ENCODE measurements at regions not wholly inside any gene's neighbourhood (a gene's known extent, or its start where the extent isn't known, plus 50 kb on each side); places are given as distances from the start of the nearest gene placed in this dataset.

GRCh38 chr5:13143630-13144029, 800.9 kb downstream of the DNAH5 start:
- Histone ChIP-seq H3K79me2 (no peaks in the 10 kb centered on the region), H2AFZ (no peak overlapping the region), H3K9me2 (replicated peaks; ENCODE audit: insufficient read depth) (no peaks in the 10 kb centered on the region), H4K20me1 (ENCODE audit: insufficient read depth, poor library complexity, severe bottlenecking) (no peaks in the 10 kb centered on the region), H3K4me1 (ENCODE audit: insufficient read depth) (no peaks in the 10 kb centered on the region), H3K4me3 (no peak overlapping the region), H3K27me3 (no peaks in the 10 kb centered on the region), H3K27ac (no peak overlapping the region), H3K4me2 (no peak overlapping the region), H3K36me3 (replicated peaks; ENCODE audit: insufficient read depth, low read depth) (no peaks in the 10 kb centered on the region), H3K9me3 (ENCODE audit: low read depth) (no peaks in the 10 kb centered on the region)
- TF ChIP-seq EZH2phosphoT487 (IDR thresholded peaks at IDR 0.05; ENCODE audit: low read depth, severe bottlenecking, unreplicated experiment) = no peak
- no peak for TF ChIP-seq CTCF (IDR thresholded peaks at IDR 0.05; ENCODE audit: poor library complexity)
- TF ChIP-seq EZH2 (IDR thresholded peaks at IDR 0.05; ENCODE audit: borderline replicate concordance) = no peak
- WGBS (ENCODE audit: low lambda C conversion rate, missing lambda C conversion rate) = 71% methylated on average over 1 of the region's 1 CpG
- no peak for DNase-seq (ENCODE audit: low spot score)

GRCh38 chr5:13143214-13143613, 801.3 kb downstream of the DNAH5 start:
- H3K4me3 ChIP-seq = no peak overlapping the region
- no peak overlapping the region for H3K27ac ChIP-seq
- H3K4me2 ChIP-seq = no peak overlapping the region
- H3K36me3 ChIP-seq (replicated peaks; ENCODE audit: insufficient read depth, low read depth) = no peaks in the 10 kb centered on the region
- no peaks in the 10 kb centered on the region for H3K4me1 ChIP-seq (ENCODE audit: insufficient read depth)
- no peaks in the 10 kb centered on the region for H4K20me1 ChIP-seq (ENCODE audit: insufficient read depth, poor library complexity, severe bottlenecking)
- no peaks in the 10 kb centered on the region for H3K9me3 ChIP-seq (ENCODE audit: low read depth)
- no peak overlapping the region for H2AFZ ChIP-seq
- no peaks in the 10 kb centered on the region for H3K79me2 ChIP-seq
- DNase-seq (ENCODE audit: low spot score) = no peak
- no peaks in the 10 kb centered on the region for H3K9me2 ChIP-seq (replicated peaks; ENCODE audit: insufficient read depth)
- TF ChIP-seq CTCF (IDR thresholded peaks at IDR 0.05; ENCODE audit: poor library complexity) (no peak), EZH2phosphoT487 (IDR thresholded peaks at IDR 0.05; ENCODE audit: low read depth, severe bottlenecking, unreplicated experiment) (no peak), EZH2 (IDR thresholded peaks at IDR 0.05; ENCODE audit: borderline replicate concordance) (no peak)
- H3K27me3 ChIP-seq = no peaks in the 10 kb centered on the region

GRCh38 chr5:13133951-13134350, 810.5 kb downstream of the DNAH5 start:
- Histone ChIP-seq H4K20me1 (ENCODE audit: insufficient read depth, poor library complexity, severe bottlenecking) (no peaks in the 10 kb centered on the region), H3K36me3 (replicated peaks; ENCODE audit: insufficient read depth, low read depth) (no peaks in the 10 kb centered on the region), H3K79me2 (no peaks in the 10 kb centered on the region), H2AFZ (no peak overlapping the region), H3K4me1 (ENCODE audit: insufficient read depth) (no peaks in the 10 kb centered on the region), H3K4me2 (no peak overlapping the region), H3K27me3 (no peaks in the 10 kb centered on the region), H3K9me2 (replicated peaks; ENCODE audit: insufficient read depth) (no peaks in the 10 kb centered on the region), H3K4me3 (no peak overlapping the region), H3K9me3 (ENCODE audit: low read depth) (no peaks in the 10 kb centered on the region), H3K27ac (no peak overlapping the region)
- WGBS (ENCODE audit: low lambda C conversion rate, missing lambda C conversion rate) = 81% methylated on average over 2 of the region's 2 CpGs
- DNase-seq (ENCODE audit: low spot score) = no peak
- no peak for TF ChIP-seq EZH2phosphoT487 (IDR thresholded peaks at IDR 0.05; ENCODE audit: low read depth, severe bottlenecking, unreplicated experiment)
- TF ChIP-seq EZH2 (IDR thresholded peaks at IDR 0.05; ENCODE audit: borderline replicate concordance) = no peak
- TF ChIP-seq CTCF (IDR thresholded peaks at IDR 0.05; ENCODE audit: poor library complexity) = no peak

- no peak for DNase-seq (ENCODE audit: low spot score)
- Histone ChIP-seq H3K4me1 (ENCODE audit: insufficient read depth) (no peaks in the 10 kb centered on the region), H3K4me3 (no peak overlapping the region), H3K4me2 (no peak overlapping the region), H3K36me3 (replicated peaks; ENCODE audit: insufficient read depth, low read depth) (no peaks in the 10 kb centered on the region), H4K20me1 (ENCODE audit: insufficient read depth, poor library complexity, severe bottlenecking) (no peaks in the 10 kb centered on the region), H3K27me3 (no peaks in the 10 kb centered on the region), H3K79me2 (no peaks in the 10 kb centered on the region), H2AFZ (no peak overlapping the region), H3K27ac (no peak overlapping the region), H3K9me3 (ENCODE audit: low read depth) (no peaks in the 10 kb centered on the region), H3K9me2 (replicated peaks; ENCODE audit: insufficient read depth) (no peaks in the 10 kb centered on the region)
- WGBS (ENCODE audit: low lambda C conversion rate, missing lambda C conversion rate) = 81% methylated on average over 1 of the region's 1 CpG
- TF ChIP-seq EZH2 (IDR thresholded peaks at IDR 0.05; ENCODE audit: borderline replicate concordance) (no peak), EZH2phosphoT487 (IDR thresholded peaks at IDR 0.05; ENCODE audit: low read depth, severe bottlenecking, unreplicated experiment) (no peak), CTCF (IDR thresholded peaks at IDR 0.05; ENCODE audit: poor library complexity) (no peak)
Observed at GRCh38 chr5:13115476-13115875, 829.0 kb downstream of the DNAH5 start.

Data from hepatocyte (in vitro differentiated cells).